CD14-positive monocyte (primary cell): ENCODE measurements at regions not wholly inside any gene's neighbourhood (a gene's known extent, or its start where the extent isn't known, plus 50 kb on each side); places are given as distances from the start of the nearest gene placed in this dataset.

Experiments used
- DNase-seq, 3 donors: peaks; one replicate each; pipeline ENCODE4 v3.0.0-alpha.2; 2011 to 2022
- H2AFZ ChIP-seq: 2 replicates; pipeline ENCODE4 v1.6.0; 2012; ENCODE audit warnings: mild to moderate bottlenecking, low read depth, low read length, inconsistent platforms; ENCODE audit not compliant: insufficient read depth, poor library complexity, severe bottlenecking
- H3K27ac ChIP-seq, 2 donors: 1 replicate in 1 of 2; 2 replicates in 1 of 2; pipeline ENCODE4 v1.5.1; 2012 to 2013; ENCODE audit warnings: low read length in 2 of 2, control low read depth in 1 of 2, inconsistent platforms in 1 of 2, low read depth in 1 of 2, mild to moderate bottlenecking in 1 of 2
- H3K27me3 ChIP-seq, 2 donors: one replicate each; pipeline versions ENCODE4 v1.6.0 to v1.6.1; 2011 to 2013; ENCODE audit warnings: low read length in 2 of 2; ENCODE audit not compliant: control insufficient read depth in 2 of 2, insufficient read depth in 2 of 2
- H3K36me3 ChIP-seq, 2 donors: replicated peaks in 1 of 2; 1 replicate in 1 of 2; 2 replicates in 1 of 2; pipeline versions ENCODE4 v1.5.1 to v1.6.1; 2012 to 2013; ENCODE audit warnings: low read length in 2 of 2, control low read depth in 1 of 2, inconsistent platforms in 1 of 2, mild to moderate bottlenecking in 1 of 2; ENCODE audit not compliant: insufficient read depth in 2 of 2, control insufficient read depth in 1 of 2
- H3K4me1 ChIP-seq, 2 donors: 1 replicate in 1 of 2; 2 replicates in 1 of 2; pipeline versions ENCODE4 v1.5.1 to v1.6.1; 2012 to 2013; ENCODE audit warnings: low read length in 2 of 2, control low read depth in 1 of 2, inconsistent platforms in 1 of 2, mild to moderate bottlenecking in 1 of 2, moderate library complexity in 1 of 2; ENCODE audit not compliant: insufficient read depth in 2 of 2, control insufficient read depth in 1 of 2
- H3K4me2 ChIP-seq: replicated peaks from 2 replicates; pipeline ENCODE3; 2012; ENCODE audit warnings: low read length, moderate library complexity, mild to moderate bottlenecking; ENCODE audit not compliant: poor library complexity, severe bottlenecking; ENCODE audit errors: extremely low read depth
- H3K4me3 ChIP-seq, 3 experiments: fragments of 200-600 bp in 1 of 3; sonication (generic) in 1 of 3; replicated peaks in 1 of 3; 1 replicate in 2 of 3; 2 replicates in 1 of 3; pipeline ENCODE4 v1.5.1; 2011 to 2013; ENCODE audit warnings: low read length in 3 of 3, mild to moderate bottlenecking in 3 of 3, control low read depth in 2 of 3, low read depth in 2 of 3, inconsistent platforms in 1 of 3, moderate library complexity in 1 of 3
- H3K79me2 ChIP-seq: 2 replicates; pipeline ENCODE4 v1.6.0; 2012; ENCODE audit warnings: mild to moderate bottlenecking, control low read depth, inconsistent platforms, low read length, moderate library complexity; ENCODE audit not compliant: insufficient read depth
- H3K9ac ChIP-seq: 2 replicates; pipeline ENCODE4 v1.6.0; 2017; ENCODE audit warnings: low read length, mild to moderate bottlenecking; ENCODE audit not compliant: insufficient read depth, poor library complexity, severe bottlenecking
- H3K9me3 ChIP-seq, 2 donors: replicated peaks in 1 of 2; 1 replicate in 1 of 2; 2 replicates in 1 of 2; pipeline versions ENCODE4 v1.5.1 to v1.6.1; 2012 to 2013; ENCODE audit warnings: low read length in 2 of 2, control low read depth in 1 of 2; ENCODE audit not compliant: control insufficient read depth in 1 of 2, insufficient read depth in 1 of 2
- H4K20me1 ChIP-seq: 2 replicates; pipeline ENCODE4 v1.6.0; 2012; ENCODE audit warnings: mild to moderate bottlenecking, low read length, control low read depth, moderate library complexity; ENCODE audit not compliant: insufficient read depth
- H3K27ac Mint-ChIP-seq, 7 donors: one replicate each; pipeline ENCODE4 v1.8.0; 2020; ENCODE audit warnings: mild to moderate bottlenecking in 7 of 7, mixed read lengths in 7 of 7, moderate library complexity in 6 of 7, inconsistent platforms in 2 of 7
- H3K27me3 Mint-ChIP-seq, 3 donors: one replicate each; pipeline ENCODE4 v1.8.0; 2021 to 2022; ENCODE audit warnings: low read depth in 3 of 3, mild to moderate bottlenecking in 3 of 3, mixed read lengths in 3 of 3, moderate library complexity in 3 of 3, inconsistent platforms in 1 of 3
- H3K36me3 Mint-ChIP-seq, 2 donors: one replicate each; pipeline ENCODE4 v1.8.0; 2020; ENCODE audit warnings: mixed read lengths in 2 of 2, inconsistent platforms in 1 of 2, mild to moderate bottlenecking in 1 of 2
- H3K4me1 Mint-ChIP-seq: one replicate; pipeline ENCODE4 v1.8.0; 2020; ENCODE audit warnings: mild to moderate bottlenecking, mixed read lengths
- H3K4me3 Mint-ChIP-seq, 2 donors: one replicate each; pipeline ENCODE4 v1.8.0; 2020; ENCODE audit warnings: mild to moderate bottlenecking in 2 of 2, mixed read lengths in 2 of 2, moderate library complexity in 1 of 2
- H3K9me3 Mint-ChIP-seq, 7 donors: one replicate each; pipeline ENCODE4 v1.8.0; 2020 to 2022; ENCODE audit warnings: mixed read lengths in 7 of 7, mild to moderate bottlenecking in 6 of 7, moderate library complexity in 6 of 7, inconsistent platforms in 2 of 7
- CTCF ChIP-seq: fragments of 200-600 bp; IDR thresholded peaks from one replicate; pipeline ENCODE4 v1.8.0; 2022; ENCODE audit warnings: antibody characterized with exemption, mild to moderate bottlenecking
- WGBS: methylation state at CpG from one replicate; pipeline ENCODE4 v1.1.5; 2013; ENCODE audit warnings: missing lambda C conversion rate; ENCODE audit not compliant: insufficient coverage; 5-methylcytosine and 5-hydroxymethylcytosine counted together
- intact Hi-C, 2 donors: fragments of 100-400 bp; cut with micrococcal nuclease; formaldehyde crosslinking; loops; one replicate each; pipeline versions ENCODE4 v1.15.0 to v1.15.1; 2023

GRCh38 chr20:41892031-41892430 is 273.9 kb upstream of the CHD6 start:
- H3K36me3 Mint-ChIP-seq: no peaks in the 10 kb centered on the region

GRCh38 chr20:41889844-41890224 is 271.7 kb upstream of the CHD6 start:
- DNase-seq: no peak
- WGBS: 51% methylated on average over 3 of the region's 4 CpGs
- no peak overlapping the region for H2AFZ ChIP-seq

More at GRCh38 chr20:41892031-41892430, 273.9 kb upstream of the CHD6 start:
- no peak overlapping the region for H3K4me3 Mint-ChIP-seq
- TF ChIP-seq CTCF: no peak
- intact Hi-C loops: no loop called here
- peaks cover 2 to 3% (median 2%) of the 10 kb centered on the region in 3 donors for H3K27me3 Mint-ChIP-seq
- WGBS: 90% methylated on average over 3 of the region's 5 CpGs
- no peaks in the 10 kb centered on the region for H3K79me2 ChIP-seq
- H3K27me3 ChIP-seq: no peaks in the 10 kb centered on the region
- no peaks in the 10 kb centered on the region for H3K9me3 ChIP-seq
- H3K36me3 ChIP-seq: no peaks in the 10 kb centered on the region
- no peak overlapping the region for H3K9ac ChIP-seq
- no peaks in the 10 kb centered on the region for H3K9me3 Mint-ChIP-seq
- H4K20me1 ChIP-seq: no peaks in the 10 kb centered on the region
- H3K4me3 ChIP-seq: no peak overlapping the region
- no peak overlapping the region for H3K27ac ChIP-seq
- H2AFZ ChIP-seq: no peak overlapping the region
- H3K4me2 ChIP-seq: no peak overlapping the region
- no peak for DNase-seq
- H3K4me1 Mint-ChIP-seq: no peaks in the 10 kb centered on the region
- no peaks in the 10 kb centered on the region for H3K4me1 ChIP-seq
- H3K27ac Mint-ChIP-seq: no peak overlapping the region

More at GRCh38 chr20:41889844-41890224, 271.7 kb upstream of the CHD6 start:
- intact Hi-C loops: no loop called here
- Mint-ChIP-seq H3K27me3 (peaks cover 2 to 3% (median 2%) of the 10 kb centered on the region in 3 donors), H3K4me3 (no peak overlapping the region), H3K4me1 (no peaks in the 10 kb centered on the region), H3K27ac (no peak overlapping the region), H3K9me3 (no peaks in the 10 kb centered on the region), H3K36me3 (no peaks in the 10 kb centered on the region)
- Histone ChIP-seq H3K4me2 (no peak overlapping the region), H3K9ac (no peak overlapping the region), H3K4me1 (no peaks in the 10 kb centered on the region), H3K4me3 (no peak overlapping the region), H3K79me2 (no peaks in the 10 kb centered on the region), H4K20me1 (no peaks in the 10 kb centered on the region), H3K27ac (no peak overlapping the region), H3K9me3 (no peaks in the 10 kb centered on the region), H3K27me3 (no peaks in the 10 kb centered on the region), H3K36me3 (no peaks in the 10 kb centered on the region)
- TF ChIP-seq CTCF: no peak
